Thyroid gland (tissue), 4 donors: ENCODE measurements at regions not wholly inside any gene's neighbourhood (a gene's known extent, or its start where the extent isn't known, plus 50 kb on each side); places are given as distances from the start of the nearest gene placed in this dataset.

ENCODE experiments used
- DNase-seq, 2 donors: peaks; one replicate each; pipeline ENCODE4 v3.0.0-alpha.2; 2019
- H3K27ac ChIP-seq, 3 donors: fragments of 200-600 bp; sonication (generic); 1 replicate in 2 of 3; 2 replicates in 1 of 3; pipeline ENCODE4 v1.5.1; 2016 to 2019; ENCODE audit warnings: mild to moderate bottlenecking in 1 of 3, moderate library complexity in 1 of 3
- H3K27me3 ChIP-seq: fragments of 200-600 bp; sonication (generic); one replicate; pipeline ENCODE4 v1.5.1; 2019
- H3K36me3 ChIP-seq, 2 donors: fragments of 200-600 bp; sonication (generic); one replicate each; pipeline ENCODE4 v1.5.1; 2016 to 2019
- H3K4me1 ChIP-seq, 2 donors: fragments of 200-600 bp; sonication (generic); one replicate each; pipeline ENCODE4 v1.5.1; 2017 to 2019
- H3K4me3 ChIP-seq, 3 donors: fragments of 200-600 bp; sonication (generic); replicated peaks in 1 of 3; 1 replicate in 2 of 3; 2 replicates in 1 of 3; pipeline ENCODE4 v1.5.1; 2016; ENCODE audit warnings: mild to moderate bottlenecking in 1 of 3
- H3K9me3 ChIP-seq: fragments of 200-600 bp; sonication (generic); one replicate; pipeline ENCODE4 v1.5.1; 2017
- CTCF ChIP-seq, 6 experiments: fragments of 200-600 bp in 3 of 6; fragments of 450-650 bp in 3 of 6; sonication (generic) in 3 of 6; IDR thresholded peaks; one replicate each; pipeline ENCODE4 v1.5.1; 2016 to 2019; ENCODE audit warnings: antibody characterized with exemption in 6 of 6, mild to moderate bottlenecking in 2 of 6, inconsistent platforms in 1 of 6, moderate library complexity in 1 of 6
- POLR2A ChIP-seq, 2 donors: fragments of 450-650 bp; IDR thresholded peaks; one replicate each; pipeline ENCODE4 v1.6.1; 2017; ENCODE audit warnings: antibody characterized with exemption in 2 of 2, mild to moderate bottlenecking in 2 of 2, moderate library complexity in 1 of 2
- WGBS, 2 donors: methylation state at CpG; one replicate each; pipeline ENCODE4 v1.1.5; 2017; 5-methylcytosine and 5-hydroxymethylcytosine counted together
- intact Hi-C: fragments of 100-400 bp; cut with DNase I; formaldehyde crosslinking; loops from one replicate; pipeline ENCODE4 v1.15.1; 2023

DNA sequence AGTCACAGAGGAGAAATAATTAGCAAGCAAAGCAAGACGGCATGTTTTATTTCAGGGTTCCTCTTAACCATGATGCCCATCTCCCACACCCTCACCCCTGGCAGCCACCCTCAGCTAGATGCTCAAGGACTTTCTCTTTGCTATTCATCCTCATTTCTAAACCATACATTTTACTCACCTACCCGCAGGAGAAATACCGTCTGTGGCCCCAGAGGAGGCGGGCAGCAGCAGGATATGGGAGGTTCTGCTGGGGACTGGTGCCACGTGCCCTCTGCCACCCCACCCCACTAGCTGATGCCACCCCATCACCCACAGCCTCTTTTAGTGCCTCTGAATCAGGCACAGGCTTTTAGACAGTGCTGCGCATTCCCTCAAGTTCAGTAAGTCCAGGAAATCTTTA lies 168.7 kb upstream of the ITGB1 start:
- Histone ChIP-seq H3K36me3 (no peaks in the 10 kb centered on the region), H3K27ac (peak overlapping the region in 2 of 3 donors; percentile 6 to 46), H3K4me3 (no peak overlapping the region), H3K4me1 (peaks cover 5 to 10% of the 10 kb centered on the region in 2 donors), H3K27me3 (no peaks in the 10 kb centered on the region), H3K9me3 (no peaks in the 10 kb centered on the region)
- WGBS, 2 donors, result 86 to 89% methylated on average over 6 of the region's 6 CpGs
- no peak for DNase-seq
- intact Hi-C loops, result no loop called here
- TF ChIP-seq CTCF (IDR thresholded peaks at IDR 0.05) (no peak), POLR2A (IDR thresholded peaks at IDR 0.05) (no peak)

DNA sequence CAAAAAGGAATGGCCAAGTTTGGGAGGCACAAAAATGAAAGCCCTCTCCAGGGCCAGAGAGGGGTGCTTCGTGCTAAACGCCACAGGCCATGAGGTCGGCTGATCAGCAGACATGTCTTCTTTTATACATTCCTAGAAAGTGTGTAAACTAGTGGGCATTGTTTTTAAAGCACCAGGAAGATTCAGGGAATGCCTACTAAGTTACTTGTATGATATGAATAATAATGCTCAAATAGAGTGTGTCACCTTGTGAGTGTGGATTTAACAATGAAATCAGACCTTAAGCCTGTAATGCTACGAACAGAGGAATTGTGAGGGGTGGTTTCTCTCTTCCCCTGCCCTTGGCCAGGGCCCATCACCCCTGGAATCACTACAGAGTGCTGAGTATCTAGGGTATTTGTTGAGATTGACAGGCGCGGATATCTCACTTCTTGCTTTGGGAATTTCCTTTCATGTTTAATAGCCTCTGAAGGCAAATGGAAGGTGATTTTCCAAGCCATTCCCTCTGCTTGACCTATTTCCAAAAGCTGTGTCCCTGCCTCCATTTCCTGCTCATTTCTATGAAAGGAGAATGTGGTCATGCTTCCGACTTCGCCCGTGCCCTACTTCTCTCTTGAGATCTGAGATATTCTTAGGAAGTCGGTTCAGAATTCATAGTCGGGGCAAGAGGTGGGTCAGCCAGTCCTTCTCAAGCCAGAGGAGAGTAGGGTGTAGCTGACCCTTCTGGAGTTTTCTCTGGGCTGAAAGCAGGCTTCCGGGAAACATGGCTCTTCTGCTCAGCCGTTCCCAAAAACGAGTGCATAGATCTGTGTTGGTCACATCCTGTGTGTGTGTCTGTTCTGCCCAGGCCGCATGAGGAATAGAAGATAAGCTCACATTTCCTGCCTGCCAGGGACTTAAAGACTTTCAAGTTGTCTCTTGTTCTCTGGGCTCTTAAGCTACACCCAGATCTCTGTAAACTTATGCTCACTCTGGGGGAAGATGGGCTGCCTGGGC lies 167.8 kb upstream of the ITGB1 start:
- Histone ChIP-seq H3K36me3 (no peaks in the 10 kb centered on the region), H3K27me3 (no peaks in the 10 kb centered on the region), H3K9me3 (no peaks in the 10 kb centered on the region), H3K4me3 (no peak overlapping the region), H3K4me1 (peaks cover 9 to 15% of the 10 kb centered on the region in 2 donors), H3K27ac (peak overlapping the region; percentile 5 to 47 (median 46))
- DNase-seq, result no peak
- 73 to 84% methylated on average over 15 of the region's 15 CpGs for WGBS, 2 donors
- intact Hi-C loops, result no loop called here
- TF ChIP-seq CTCF (IDR thresholded peaks at IDR 0.05), result no peak
- TF ChIP-seq POLR2A (IDR thresholded peaks at IDR 0.05), result no peak

DNA sequence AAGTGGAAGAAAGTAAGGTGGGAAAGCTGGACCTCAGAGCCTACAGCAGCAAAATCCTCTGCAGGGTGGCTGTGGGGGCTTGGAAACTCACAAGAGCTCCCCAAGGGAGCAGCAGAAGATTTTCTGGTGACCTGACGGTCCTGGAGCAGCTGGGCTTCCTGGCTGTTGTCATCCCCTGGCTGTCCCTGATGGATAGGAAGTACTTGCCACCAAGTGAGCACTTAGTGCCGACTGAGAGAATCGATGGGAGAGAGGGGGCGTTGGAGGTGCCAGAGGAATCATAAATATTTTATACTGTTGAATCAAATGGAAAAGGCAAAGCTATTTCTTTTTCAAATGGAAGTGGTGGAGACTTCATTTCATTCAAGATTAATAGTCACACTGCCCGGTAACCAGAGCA lies 167.1 kb upstream of the ITGB1 start:
- Histone ChIP-seq H3K36me3 (no peaks in the 10 kb centered on the region), H3K4me3 (no peak overlapping the region), H3K9me3 (no peaks in the 10 kb centered on the region), H3K27ac (no peak overlapping the region), H3K27me3 (no peaks in the 10 kb centered on the region), H3K4me1 (peaks cover 9 to 15% of the 10 kb centered on the region in 2 donors)
- intact Hi-C loops, result no loop called here
- 76 to 81% methylated on average over 5 of the region's 5 CpGs for WGBS, 2 donors
- TF ChIP-seq POLR2A (IDR thresholded peaks at IDR 0.05) (no peak), CTCF (IDR thresholded peaks at IDR 0.05) (no peak)
- no peak for DNase-seq

DNA sequence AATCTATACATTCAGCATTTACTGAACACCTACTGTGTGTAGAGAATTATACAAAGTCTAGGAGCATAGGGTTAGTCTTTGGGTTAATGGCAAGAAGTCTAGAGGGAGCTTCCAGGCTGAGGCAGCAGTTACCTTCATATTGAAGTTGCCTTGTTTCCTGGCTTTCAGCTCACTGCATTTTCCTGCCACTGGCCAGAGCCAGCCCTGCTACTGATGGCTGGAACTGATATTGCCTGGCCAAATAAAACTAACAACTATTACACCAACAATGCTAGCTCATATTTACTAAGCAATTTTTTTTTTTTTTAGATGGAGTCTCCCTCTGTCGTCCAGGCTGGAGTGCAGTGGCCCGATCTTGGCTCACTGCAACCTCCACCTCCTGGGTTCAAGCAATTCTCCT lies 165.7 kb upstream of the ITGB1 start:
- 77 to 79% methylated on average over 2 of the region's 2 CpGs for WGBS, 2 donors
- TF ChIP-seq CTCF (IDR thresholded peaks at IDR 0.05) (no peak), POLR2A (IDR thresholded peaks at IDR 0.05) (no peak)
- H3K4me1 ChIP-seq, result peaks cover 9 to 15% of the 10 kb centered on the region in 2 donors
- DNase-seq, result no peak
- no peaks in the 10 kb centered on the region for H3K9me3 ChIP-seq
- intact Hi-C loops, result no loop called here
- no peaks in the 10 kb centered on the region for H3K27me3 ChIP-seq
- H3K27ac ChIP-seq, result no peak overlapping the region
- H3K4me3 ChIP-seq, result no peak overlapping the region
- no peaks in the 10 kb centered on the region for H3K36me3 ChIP-seq
